ENCODE measurements at regions not wholly inside any gene's neighbourhood (a gene's known extent, or its start where the extent isn't known, plus 50 kb on each side); places are given as distances from the start of the nearest gene placed in this dataset.

GRCh38 chrX:140177821-140178220 lies 212.5 kb upstream of the CXorf66 start:
- Histone ChIP-seq H3K79me1 (ENCODE audit: low read length) (no peaks in the 10 kb centered on the region), H3K79me2 (ENCODE audit: control insufficient read depth, insufficient read depth, low read length, poor library complexity) (no peaks in the 10 kb centered on the region), H3K9ac (ENCODE audit: low read length) (no peak overlapping the region), H3K36me3 (ENCODE audit: control insufficient read depth in 1 of 2, insufficient read depth in 2 of 2, low read length in 2 of 2) (no peaks in the 10 kb centered on the region), H4K8ac (ENCODE audit: low read depth, low read length) (no peak overlapping the region), H3K27me3 (ENCODE audit: insufficient read depth, low read length) (no peaks in the 10 kb centered on the region), H3K4ac (ENCODE audit: low read depth, low read length) (no peak overlapping the region), H3K9me3 (ENCODE audit: insufficient read depth, low read depth, low read length) (no peaks in the 10 kb centered on the region), H3K4me1 (ENCODE audit: control insufficient read depth in 1 of 2, insufficient read depth in 2 of 2, low read length in 2 of 2) (no peaks in the 10 kb centered on the region), H3K4me3 (ENCODE audit: low read depth, low read length) (no peak overlapping the region), H2BK12ac (ENCODE audit: low read length) (no peak overlapping the region), H4K12ac (ENCODE audit: low read depth, low read length) (no peak overlapping the region), H4K91ac (ENCODE audit: low read depth, low read length) (no peak overlapping the region), H3K18ac (ENCODE audit: low read length) (no peak overlapping the region), H3K4me2 (ENCODE audit: low read length) (no peak overlapping the region), H3K14ac (ENCODE audit: low read length) (no peak overlapping the region), H2AK5ac (ENCODE audit: low read length) (no peak overlapping the region), H2AFZ (ENCODE audit: insufficient read depth, low read length, poor library complexity) (no peak overlapping the region), H3K23ac (ENCODE audit: low read length) (no peak overlapping the region), H3K27ac (ENCODE audit: low read depth, low read length) (no peak overlapping the region), H2BK5ac (ENCODE audit: low read depth, low read length, poor library complexity) (no peak overlapping the region), H2BK120ac (ENCODE audit: insufficient read depth, low read length, poor library complexity) (no peak overlapping the region)
- no CpG with 5 or more reads among the region's 3 CpGs for WGBS (ENCODE audit: extremely low coverage, insufficient coverage, insufficient read length)
- DNase-seq = no peak

GRCh38 chrX:140172401-140172800 lies 207.1 kb upstream of the CXorf66 start:
- no peak for DNase-seq
- Histone ChIP-seq H3K27ac (ENCODE audit: low read depth, low read length) (no peak overlapping the region), H3K14ac (ENCODE audit: low read length) (no peak overlapping the region), H2BK5ac (ENCODE audit: low read depth, low read length, poor library complexity) (no peak overlapping the region), H3K79me2 (ENCODE audit: control insufficient read depth, insufficient read depth, low read length, poor library complexity) (no peaks in the 10 kb centered on the region), H3K9ac (ENCODE audit: low read length) (no peak overlapping the region), H3K4me2 (ENCODE audit: low read length) (no peak overlapping the region), H3K9me3 (ENCODE audit: insufficient read depth, low read depth, low read length) (peaks cover 2% of the 10 kb centered on the region), H2BK120ac (ENCODE audit: insufficient read depth, low read length, poor library complexity) (no peak overlapping the region), H3K4me1 (ENCODE audit: control insufficient read depth in 1 of 2, insufficient read depth in 2 of 2, low read length in 2 of 2) (no peaks in the 10 kb centered on the region), H3K18ac (ENCODE audit: low read length) (no peak overlapping the region), H4K12ac (ENCODE audit: low read depth, low read length) (no peak overlapping the region), H2BK12ac (ENCODE audit: low read length) (no peak overlapping the region), H3K79me1 (ENCODE audit: low read length) (no peaks in the 10 kb centered on the region), H4K8ac (ENCODE audit: low read depth, low read length) (no peak overlapping the region), H3K4ac (ENCODE audit: low read depth, low read length) (no peak overlapping the region), H3K27me3 (ENCODE audit: insufficient read depth, low read length) (no peaks in the 10 kb centered on the region), H2AK5ac (ENCODE audit: low read length) (no peak overlapping the region), H3K36me3 (ENCODE audit: control insufficient read depth in 1 of 2, insufficient read depth in 2 of 2, low read length in 2 of 2) (no peaks in the 10 kb centered on the region), H3K23ac (ENCODE audit: low read length) (no peak overlapping the region), H4K91ac (ENCODE audit: low read depth, low read length) (no peak overlapping the region), H2AFZ (ENCODE audit: insufficient read depth, low read length, poor library complexity) (no peak overlapping the region), H3K4me3 (ENCODE audit: low read depth, low read length) (no peak overlapping the region)
- WGBS (ENCODE audit: extremely low coverage, insufficient coverage, insufficient read length) = no CpG with 5 or more reads among the region's 2 CpGs

GRCh38 chrX:140167551-140167950 lies 202.2 kb upstream of the CXorf66 start:
- Histone ChIP-seq H2BK5ac (ENCODE audit: low read depth, low read length, poor library complexity) (no peak overlapping the region), H4K12ac (ENCODE audit: low read depth, low read length) (no peak overlapping the region), H3K27me3 (ENCODE audit: insufficient read depth, low read length) (no peaks in the 10 kb centered on the region), H3K36me3 (ENCODE audit: control insufficient read depth in 1 of 2, insufficient read depth in 2 of 2, low read length in 2 of 2) (no peaks in the 10 kb centered on the region), H3K79me2 (ENCODE audit: control insufficient read depth, insufficient read depth, low read length, poor library complexity) (no peaks in the 10 kb centered on the region), H4K91ac (ENCODE audit: low read depth, low read length) (no peak overlapping the region), H3K4ac (ENCODE audit: low read depth, low read length) (no peak overlapping the region), H3K79me1 (ENCODE audit: low read length) (no peaks in the 10 kb centered on the region), H3K27ac (ENCODE audit: low read depth, low read length) (no peak overlapping the region), H4K8ac (ENCODE audit: low read depth, low read length) (no peak overlapping the region), H3K4me2 (ENCODE audit: low read length) (no peak overlapping the region), H2AK5ac (ENCODE audit: low read length) (no peak overlapping the region), H3K9ac (ENCODE audit: low read length) (no peak overlapping the region), H3K14ac (ENCODE audit: low read length) (no peak overlapping the region), H2BK12ac (ENCODE audit: low read length) (no peak overlapping the region), H3K18ac (ENCODE audit: low read length) (no peak overlapping the region), H3K9me3 (ENCODE audit: insufficient read depth, low read depth, low read length) (peaks cover 1% of the 10 kb centered on the region), H3K4me1 (ENCODE audit: control insufficient read depth in 1 of 2, insufficient read depth in 2 of 2, low read length in 2 of 2) (no peaks in the 10 kb centered on the region), H3K23ac (ENCODE audit: low read length) (no peak overlapping the region), H3K4me3 (ENCODE audit: low read depth, low read length) (no peak overlapping the region), H2BK120ac (ENCODE audit: insufficient read depth, low read length, poor library complexity) (no peak overlapping the region), H2AFZ (ENCODE audit: insufficient read depth, low read length, poor library complexity) (no peak overlapping the region)
- no peak for DNase-seq
- WGBS (ENCODE audit: extremely low coverage, insufficient coverage, insufficient read length) = no CpG with 5 or more reads among the region's 2 CpGs

- Histone ChIP-seq H4K91ac (ENCODE audit: low read depth, low read length) (no peak overlapping the region), H4K8ac (ENCODE audit: low read depth, low read length) (no peak overlapping the region), H4K12ac (ENCODE audit: low read depth, low read length) (no peak overlapping the region), H2BK12ac (ENCODE audit: low read length) (no peak overlapping the region), H3K4ac (ENCODE audit: low read depth, low read length) (no peak overlapping the region), H2BK120ac (ENCODE audit: insufficient read depth, low read length, poor library complexity) (no peak overlapping the region), H3K9me3 (ENCODE audit: insufficient read depth, low read depth, low read length) (no peaks in the 10 kb centered on the region), H3K79me1 (ENCODE audit: low read length) (no peaks in the 10 kb centered on the region), H3K18ac (ENCODE audit: low read length) (no peak overlapping the region), H3K23ac (ENCODE audit: low read length) (no peak overlapping the region), H3K4me2 (ENCODE audit: low read length) (no peak overlapping the region), H3K36me3 (ENCODE audit: control insufficient read depth in 1 of 2, insufficient read depth in 2 of 2, low read length in 2 of 2) (no peaks in the 10 kb centered on the region), H2BK5ac (ENCODE audit: low read depth, low read length, poor library complexity) (no peak overlapping the region), H3K4me3 (ENCODE audit: low read depth, low read length) (no peak overlapping the region), H3K79me2 (ENCODE audit: control insufficient read depth, insufficient read depth, low read length, poor library complexity) (no peaks in the 10 kb centered on the region), H3K27me3 (ENCODE audit: insufficient read depth, low read length) (no peaks in the 10 kb centered on the region), H2AK5ac (ENCODE audit: low read length) (no peak overlapping the region), H3K4me1 (ENCODE audit: control insufficient read depth in 1 of 2, insufficient read depth in 2 of 2, low read length in 2 of 2) (no peaks in the 10 kb centered on the region), H2AFZ (ENCODE audit: insufficient read depth, low read length, poor library complexity) (no peak overlapping the region), H3K27ac (ENCODE audit: low read depth, low read length) (no peak overlapping the region), H3K14ac (ENCODE audit: low read length) (no peak overlapping the region), H3K9ac (ENCODE audit: low read length) (no peak overlapping the region)
- WGBS (ENCODE audit: extremely low coverage, insufficient coverage, insufficient read length) = no CpG with 5 or more reads among the region's 1 CpG
- no peak for DNase-seq
These were observed 200.5 kb upstream of the CXorf66 start for GRCh38 chrX:140165849-140166248.

Data from trophoblast cell (in vitro differentiated cells and primary cell).